Tibial artery (tissue), 4 donors: ENCODE measurements at regions not wholly inside any gene's neighbourhood (a gene's known extent, or its start where the extent isn't known, plus 50 kb on each side); places are given as distances from the start of the nearest gene placed in this dataset.
"Not testable (repeated sequence)": the region's sequence is repeated elsewhere in the genome, so short reads cannot be mapped to it uniquely, and the experiment has no call there.

Experiments
- DNase-seq, 2 donors: peaks; one replicate each; pipeline ENCODE4 v3.0.0-alpha.2; 2019
- H3K27ac ChIP-seq, 2 donors: fragments of 200-600 bp; sonication (generic) in 1 of 2; 1 replicate in 1 of 2; 2 replicates in 1 of 2; pipeline ENCODE4 v1.5.1; 2018 to 2019; ENCODE audit warnings: mild to moderate bottlenecking in 1 of 2
- H3K27me3 ChIP-seq, 2 donors: fragments of 200-600 bp; sonication (generic) in 1 of 2; one replicate each; pipeline versions ENCODE4 v1.5.1 to v1.6.0; 2016 to 2019
- H3K36me3 ChIP-seq, 3 donors: fragments of 200-600 bp; sonication (generic) in 2 of 3; one replicate each; pipeline ENCODE4 v1.5.1; 2016 to 2019; ENCODE audit warnings: mild to moderate bottlenecking in 2 of 3
- H3K4me1 ChIP-seq, 4 donors: fragments of 200-600 bp; sonication (generic) in 2 of 4; 1 replicate in 3 of 4; 2 replicates in 1 of 4; pipeline ENCODE4 v1.5.1; 2016 to 2019
- H3K4me3 ChIP-seq, 2 donors: fragments of 200-600 bp; sonication (generic) in 1 of 2; 1 replicate in 1 of 2; 2 replicates in 1 of 2; pipeline ENCODE4 v1.5.1; 2018 to 2019; ENCODE audit warnings: mild to moderate bottlenecking in 2 of 2
- H3K9me3 ChIP-seq, 3 donors: fragments of 200-600 bp; sonication (generic) in 1 of 3; one replicate each; pipeline ENCODE4 v1.5.1; 2016 to 2019
- intact Hi-C: fragments of 100-400 bp; cut with DNase I; formaldehyde crosslinking; loops from one replicate; pipeline ENCODE4 v1.15.0; 2023; ENCODE audit warnings: low total_unique reads
- TF ChIP-seq, protein P1 (sequence below), 2 experiments: fragments of 200-600 bp in 1 of 2; fragments of 450-650 bp in 1 of 2; IDR thresholded peaks; one replicate each; pipeline ENCODE4 v1.5.1; 2017 to 2019; ENCODE audit warnings: antibody characterized with exemption in 2 of 2, mild to moderate bottlenecking in 1 of 2, moderate library complexity in 1 of 2

DNA sequence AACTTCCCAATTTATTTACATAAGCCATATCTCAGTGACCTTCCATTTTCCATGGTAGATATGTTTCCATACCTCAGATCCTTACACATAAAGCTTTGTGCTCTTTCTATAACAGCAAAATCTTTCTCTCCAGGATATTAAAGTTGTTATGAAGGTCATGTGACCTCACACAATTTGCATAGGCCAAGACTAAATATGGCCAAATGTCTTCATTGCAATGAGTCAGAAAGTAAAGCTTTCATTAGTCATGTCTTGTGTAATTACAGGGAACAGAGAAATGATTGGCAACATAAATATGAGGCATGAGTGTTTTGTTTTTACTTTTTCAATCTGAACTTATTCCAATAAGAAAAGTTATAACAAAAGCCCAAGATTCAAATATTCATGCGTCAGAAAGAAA lies 243.5 kb downstream of the ASXL3 start:
- no peaks in the 10 kb centered on the region for H3K36me3 ChIP-seq
- H3K4me3 ChIP-seq = no peak overlapping the region
- DNase-seq = no peak
- intact Hi-C loops = no loop called here
- peaks cover 0 to 5% (median 0%) of the 10 kb centered on the region in 3 donors for H3K9me3 ChIP-seq
- no peaks in the 10 kb centered on the region for H3K27me3 ChIP-seq
- H3K27ac ChIP-seq = no peak overlapping the region
- H3K4me1 ChIP-seq = no peaks in the 10 kb centered on the region
- TF ChIP-seq, protein P1, sequence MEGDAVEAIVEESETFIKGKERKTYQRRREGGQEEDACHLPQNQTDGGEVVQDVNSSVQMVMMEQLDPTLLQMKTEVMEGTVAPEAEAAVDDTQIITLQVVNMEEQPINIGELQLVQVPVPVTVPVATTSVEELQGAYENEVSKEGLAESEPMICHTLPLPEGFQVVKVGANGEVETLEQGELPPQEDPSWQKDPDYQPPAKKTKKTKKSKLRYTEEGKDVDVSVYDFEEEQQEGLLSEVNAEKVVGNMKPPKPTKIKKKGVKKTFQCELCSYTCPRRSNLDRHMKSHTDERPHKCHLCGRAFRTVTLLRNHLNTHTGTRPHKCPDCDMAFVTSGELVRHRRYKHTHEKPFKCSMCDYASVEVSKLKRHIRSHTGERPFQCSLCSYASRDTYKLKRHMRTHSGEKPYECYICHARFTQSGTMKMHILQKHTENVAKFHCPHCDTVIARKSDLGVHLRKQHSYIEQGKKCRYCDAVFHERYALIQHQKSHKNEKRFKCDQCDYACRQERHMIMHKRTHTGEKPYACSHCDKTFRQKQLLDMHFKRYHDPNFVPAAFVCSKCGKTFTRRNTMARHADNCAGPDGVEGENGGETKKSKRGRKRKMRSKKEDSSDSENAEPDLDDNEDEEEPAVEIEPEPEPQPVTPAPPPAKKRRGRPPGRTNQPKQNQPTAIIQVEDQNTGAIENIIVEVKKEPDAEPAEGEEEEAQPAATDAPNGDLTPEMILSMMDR (IDR thresholded peaks at IDR 0.05) = no peak

DNA sequence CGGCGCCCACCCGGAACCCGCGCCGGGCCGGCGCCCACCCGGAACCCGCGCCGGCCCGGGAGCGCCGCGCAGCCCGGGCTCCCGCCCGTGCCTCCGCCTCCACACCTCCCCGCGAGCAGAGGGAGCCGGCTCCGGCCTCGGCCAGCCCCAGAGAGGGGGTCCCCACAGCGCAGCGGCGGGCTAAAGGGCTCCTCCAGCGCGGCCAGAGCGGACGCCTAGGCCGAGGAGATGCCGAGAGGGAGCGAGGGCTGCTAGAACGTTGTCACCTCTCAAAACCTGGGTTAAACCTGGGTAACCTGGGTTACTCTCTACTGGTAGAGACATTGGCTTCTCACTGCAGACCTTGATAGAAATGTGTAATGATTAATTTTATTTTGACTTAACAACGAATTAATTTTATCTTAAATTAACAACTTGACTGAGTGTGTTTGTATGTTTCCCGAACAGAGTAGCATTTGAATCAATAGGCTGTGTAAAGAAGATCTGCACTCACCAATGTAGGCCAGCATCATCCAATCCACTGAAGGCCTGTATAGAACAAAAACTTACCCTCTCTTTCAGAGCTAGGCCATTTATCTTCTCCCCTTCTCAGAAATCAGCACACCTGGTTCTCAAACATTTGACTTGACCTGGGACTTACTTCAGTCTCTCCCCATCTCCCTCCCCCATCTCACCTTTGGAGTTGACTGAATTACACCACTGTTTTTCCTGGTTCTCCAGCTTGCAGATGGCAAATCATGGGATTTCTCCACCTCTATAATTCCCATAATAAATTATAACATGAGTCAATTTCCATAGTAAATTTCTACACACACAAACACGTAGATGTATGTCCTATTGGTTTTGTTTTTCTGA lies 242.7 kb downstream of the ASXL3 start:
- Histone ChIP-seq H3K36me3 (no peaks in the 10 kb centered on the region), H3K4me3 (no peak overlapping the region), H3K27ac (no peak overlapping the region), H3K27me3 (no peaks in the 10 kb centered on the region), H3K4me1 (no peaks in the 10 kb centered on the region), H3K9me3 (peaks cover 0 to 5% (median 0%) of the 10 kb centered on the region in 3 donors)
- intact Hi-C loops = no loop called here
- DNase-seq = no peak
- TF ChIP-seq, protein P1 (IDR thresholded peaks at IDR 0.05) = no peak

DNA sequence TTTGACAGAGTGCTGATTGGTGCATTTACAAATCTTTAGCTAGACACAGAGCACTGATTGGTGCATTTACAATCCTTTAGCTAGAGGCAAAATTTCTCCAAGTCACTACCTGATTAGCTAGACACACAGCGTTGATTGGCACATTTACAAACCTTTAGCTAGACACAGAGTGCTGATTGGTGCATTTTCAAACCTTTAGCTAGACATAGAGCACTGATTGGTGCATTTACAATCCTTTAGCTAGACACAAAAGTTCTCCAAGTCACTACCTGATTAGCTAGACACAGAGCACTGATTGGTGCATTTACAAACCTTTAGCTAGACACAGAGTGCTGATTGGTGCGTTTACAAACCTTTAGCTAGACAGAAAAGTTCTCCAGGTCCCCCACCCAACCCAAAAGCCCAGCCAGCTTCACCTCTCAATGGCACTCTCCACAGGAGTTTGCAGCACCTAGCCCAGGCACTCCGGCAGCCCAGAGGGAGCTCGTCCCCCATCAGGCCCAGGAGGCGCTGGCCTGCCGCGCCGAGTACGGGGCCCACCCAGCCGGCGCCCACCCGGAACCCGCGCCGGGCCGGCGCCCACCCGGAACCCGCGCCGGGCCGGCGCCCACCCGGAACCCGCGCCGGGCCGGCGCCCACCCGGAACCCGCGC lies 241.8 kb downstream of the ASXL3 start:
- H3K36me3 ChIP-seq, H3K9me3 ChIP-seq, H3K4me3 ChIP-seq, intact Hi-C loops, H3K27me3 ChIP-seq, DNase-seq, H3K4me1 ChIP-seq, H3K27ac ChIP-seq: not testable (repeated sequence)

DNA sequence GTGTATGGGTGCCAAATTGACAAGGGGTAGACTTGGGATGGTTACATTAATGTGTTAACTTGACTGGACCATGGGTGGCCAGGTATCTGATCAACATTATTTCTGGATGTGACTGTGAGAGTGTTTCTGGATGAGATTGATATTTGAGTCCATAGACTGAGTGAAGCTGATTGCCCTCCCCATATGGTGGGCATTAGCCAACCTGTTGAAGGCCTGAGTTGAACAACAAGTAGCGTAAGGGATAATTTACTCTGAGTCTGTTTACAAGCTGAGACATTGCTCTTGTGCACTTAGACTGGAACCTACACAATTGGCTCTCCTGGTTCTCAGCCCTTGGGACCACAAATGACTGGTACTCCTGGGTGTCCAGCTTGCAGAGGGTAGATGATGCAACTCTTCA lies 240.1 kb downstream of the ASXL3 start:
- Histone ChIP-seq H3K36me3 (no peaks in the 10 kb centered on the region), H3K27ac (no peak overlapping the region), H3K27me3 (no peaks in the 10 kb centered on the region), H3K9me3 (peaks cover 0 to 5% (median 0%) of the 10 kb centered on the region in 3 donors), H3K4me3 (no peak overlapping the region), H3K4me1 (no peaks in the 10 kb centered on the region)
- intact Hi-C loops = no loop called here
- no peak for DNase-seq
- TF ChIP-seq, protein P1 (IDR thresholded peaks at IDR 0.05) = no peak

DNA sequence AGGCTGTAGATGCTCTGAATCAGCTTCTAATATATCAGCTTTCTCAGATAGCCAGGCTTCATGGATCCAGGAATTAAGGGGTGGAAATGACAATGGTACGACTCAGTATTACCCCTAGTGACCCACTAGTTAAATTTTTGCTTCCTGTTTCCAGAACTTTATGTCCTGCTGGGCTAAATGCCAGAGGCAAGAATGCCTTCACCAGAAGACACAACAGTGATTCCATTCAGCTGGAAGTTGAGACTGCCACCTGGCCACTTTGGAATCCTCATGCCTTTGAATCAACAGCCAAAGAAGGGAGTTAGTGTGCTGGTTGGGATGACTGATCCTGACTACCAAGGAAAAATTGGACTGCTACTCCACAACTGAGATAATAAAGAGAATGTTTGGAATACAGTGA lies 239.1 kb downstream of the ASXL3 start:
- no peaks in the 10 kb centered on the region for H3K36me3 ChIP-seq
- H3K27ac ChIP-seq = no peak overlapping the region
- peaks cover 0 to 5% (median 0%) of the 10 kb centered on the region in 3 donors for H3K9me3 ChIP-seq
- H3K4me3 ChIP-seq = no peak overlapping the region
- intact Hi-C loops = no loop called here
- H3K4me1 ChIP-seq = no peaks in the 10 kb centered on the region
- DNase-seq = no peak
- TF ChIP-seq, protein P1 (IDR thresholded peaks at IDR 0.05) = no peak
- no peaks in the 10 kb centered on the region for H3K27me3 ChIP-seq

DNA sequence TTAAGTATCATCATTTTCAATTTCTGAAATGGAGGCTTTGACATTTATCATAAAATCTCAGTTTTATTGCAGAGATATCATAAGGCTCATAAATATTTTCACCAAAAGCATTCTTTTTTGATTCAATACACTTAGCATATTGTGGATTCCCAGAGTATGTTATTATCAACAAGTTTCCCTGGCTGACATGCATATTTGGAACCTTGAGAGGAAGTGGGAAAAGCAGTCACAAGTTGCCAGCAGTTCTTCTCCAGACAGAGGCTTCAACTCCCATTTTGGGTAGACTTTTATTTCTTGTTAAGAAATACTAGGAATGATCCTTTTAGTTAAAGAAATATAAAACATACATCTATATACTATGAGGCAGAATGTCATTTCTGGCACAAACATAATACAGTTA lies 236.5 kb downstream of the ASXL3 start:
- H3K27ac ChIP-seq = no peak overlapping the region
- H3K4me1 ChIP-seq = no peaks in the 10 kb centered on the region
- no peaks in the 10 kb centered on the region for H3K27me3 ChIP-seq
- no peaks in the 10 kb centered on the region for H3K36me3 ChIP-seq
- no peak overlapping the region for H3K4me3 ChIP-seq
- TF ChIP-seq, protein P1 (IDR thresholded peaks at IDR 0.05) = no peak
- DNase-seq = no peak
- intact Hi-C loops = no loop called here
- peaks cover 0 to 4% (median 0%) of the 10 kb centered on the region in 3 donors for H3K9me3 ChIP-seq
